ENCODE measurements at regions not wholly inside any gene's neighbourhood (a gene's known extent, or its start where the extent isn't known, plus 50 kb on each side); places are given as distances from the start of the nearest gene placed in this dataset.
"Not testable (repeated sequence)": the region's sequence is repeated elsewhere in the genome, so short reads cannot be mapped to it uniquely, and the experiment has no call there.

DNA sequence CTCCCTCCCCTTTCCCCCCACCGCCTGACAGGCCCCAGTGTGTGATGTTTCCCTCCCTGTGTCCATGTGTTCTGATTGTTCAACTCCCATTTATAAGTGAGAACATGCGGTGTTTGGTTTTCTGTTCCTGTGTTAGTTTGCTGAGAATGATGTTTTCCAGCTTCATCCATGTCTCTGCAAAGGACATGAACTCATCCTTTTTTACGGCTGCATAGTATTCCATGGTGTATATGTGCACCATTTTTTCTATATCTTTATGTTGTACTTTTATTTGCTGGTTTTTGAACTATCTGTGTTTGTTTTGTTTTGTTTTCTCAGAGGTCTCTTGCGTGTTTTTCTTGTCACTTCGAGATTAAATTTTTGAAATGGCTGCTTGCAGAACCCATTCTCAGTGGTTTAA lies 188.8 kb upstream of the SLIT2 start:
- not testable (repeated sequence) for H3K4me3 ChIP-seq (ENCODE audit: insufficient read depth in 1 of 2, low read depth in 1 of 2, low read length in 2 of 2); H2AFZ ChIP-seq (ENCODE audit: low read depth, low read length); H4K91ac ChIP-seq (ENCODE audit: low read length); H2AK5ac ChIP-seq (ENCODE audit: low read length, severe bottlenecking); H3K23ac ChIP-seq (ENCODE audit: low read length in 2 of 2); H4K8ac ChIP-seq (ENCODE audit: low read length); H2BK5ac ChIP-seq (ENCODE audit: low read depth, low read length, poor library complexity, severe bottlenecking); H3K36me3 ChIP-seq (ENCODE audit: control insufficient read depth in 1 of 2, insufficient read depth in 2 of 2, low read depth in 1 of 2, low read length in 2 of 2); H2BK12ac ChIP-seq (ENCODE audit: low read length in 2 of 2); H3K4me2 ChIP-seq (ENCODE audit: low read length, poor library complexity, severe bottlenecking); H3K14ac ChIP-seq (ENCODE audit: low read length in 2 of 2); H3K79me1 ChIP-seq (replicated peaks; ENCODE audit: low read length, poor library complexity, severe bottlenecking); H3K4ac ChIP-seq (ENCODE audit: low read depth in 1 of 2, low read length in 2 of 2); H3K27ac ChIP-seq (ENCODE audit: low read length, poor library complexity, severe bottlenecking); H3K9me3 ChIP-seq (ENCODE audit: control insufficient read depth, low read length); H2BK120ac ChIP-seq (ENCODE audit: low read depth, low read length); H3K9ac ChIP-seq (ENCODE audit: low read length); H3K4me1 ChIP-seq (ENCODE audit: control insufficient read depth, insufficient read depth, low read depth, low read length); DNase-seq; H3K27me3 ChIP-seq (ENCODE audit: control insufficient read depth in 1 of 2, insufficient read depth in 1 of 2, low read length in 2 of 2); H2BK15ac ChIP-seq (ENCODE audit: low read depth, poor library complexity, severe bottlenecking)
- 98% methylated on average over 2 of the region's 5 CpGs for WGBS
- peak overlapping the region in 1 of 2 experiments; percentile 82 for H3K18ac ChIP-seq (ENCODE audit: low read depth in 1 of 2, low read length in 2 of 2)

- Histone ChIP-seq H2AK5ac (ENCODE audit: low read length, severe bottlenecking) (no peak overlapping the region), H2BK12ac (ENCODE audit: low read length in 2 of 2) (no peak overlapping the region), H3K36me3 (ENCODE audit: control insufficient read depth in 1 of 2, insufficient read depth in 2 of 2, low read depth in 1 of 2, low read length in 2 of 2) (no peaks in the 10 kb centered on the region), H2BK5ac (ENCODE audit: low read depth, low read length, poor library complexity, severe bottlenecking) (no peak overlapping the region), H3K4me3 (ENCODE audit: insufficient read depth in 1 of 2, low read depth in 1 of 2, low read length in 2 of 2) (no peak overlapping the region), H3K27me3 (ENCODE audit: control insufficient read depth in 1 of 2, insufficient read depth in 1 of 2, low read length in 2 of 2) (no peaks in the 10 kb centered on the region), H3K4me2 (ENCODE audit: low read length, poor library complexity, severe bottlenecking) (no peak overlapping the region), H3K18ac (ENCODE audit: low read depth in 1 of 2, low read length in 2 of 2) (no peak overlapping the region), H4K91ac (ENCODE audit: low read length) (no peak overlapping the region), H3K79me1 (replicated peaks; ENCODE audit: low read length, poor library complexity, severe bottlenecking) (no peaks in the 10 kb centered on the region), H3K9me3 (ENCODE audit: control insufficient read depth, low read length) (no peaks in the 10 kb centered on the region), H2BK15ac (ENCODE audit: low read depth, poor library complexity, severe bottlenecking) (no peak overlapping the region), H3K14ac (ENCODE audit: low read length in 2 of 2) (no peak overlapping the region), H3K27ac (ENCODE audit: low read length, poor library complexity, severe bottlenecking) (no peak overlapping the region), H4K8ac (ENCODE audit: low read length) (no peak overlapping the region), H3K23ac (ENCODE audit: low read length in 2 of 2) (no peak overlapping the region), H2AFZ (ENCODE audit: low read depth, low read length) (no peak overlapping the region), H2BK120ac (ENCODE audit: low read depth, low read length) (no peak overlapping the region), H3K9ac (ENCODE audit: low read length) (no peak overlapping the region), H3K4ac (ENCODE audit: low read depth in 1 of 2, low read length in 2 of 2) (no peak overlapping the region), H3K4me1 (ENCODE audit: control insufficient read depth, insufficient read depth, low read depth, low read length) (no peaks in the 10 kb centered on the region)
- peak; percentile 86 for DNase-seq
- WGBS, result 29% methylated on average over 2 of the region's 7 CpGs
These were observed 189.7 kb upstream of the SLIT2 start for GRCh38 chr4:20062054-20062453.

DNA sequence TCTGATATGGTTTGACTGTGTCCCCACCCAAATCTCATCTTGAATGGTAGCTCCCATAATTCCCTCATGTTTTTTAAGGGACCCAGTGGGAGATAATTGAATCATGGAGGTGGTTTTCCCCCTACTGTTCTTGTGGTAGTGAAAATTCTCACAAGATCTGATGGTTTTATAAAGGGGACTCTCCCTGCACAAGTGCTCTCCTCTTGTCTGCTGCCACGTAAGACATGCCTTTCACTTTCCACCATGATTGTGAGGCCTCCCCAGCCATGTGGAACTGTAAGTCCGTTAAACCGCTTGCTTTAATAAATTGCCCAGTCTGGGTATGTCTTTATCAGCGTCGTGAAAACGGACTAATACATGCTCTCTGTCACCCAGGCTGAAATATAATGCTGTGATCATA lies 200.9 kb upstream of the SLIT2 start:
- Histone ChIP-seq H3K14ac (ENCODE audit: low read length in 2 of 2) (no peak overlapping the region), H3K9me3 (ENCODE audit: control insufficient read depth, low read length) (no peaks in the 10 kb centered on the region), H3K9ac (ENCODE audit: low read length) (no peak overlapping the region), H3K27ac (ENCODE audit: low read length, poor library complexity, severe bottlenecking) (no peak overlapping the region), H3K4me3 (ENCODE audit: insufficient read depth in 1 of 2, low read depth in 1 of 2, low read length in 2 of 2) (no peak overlapping the region), H2BK12ac (ENCODE audit: low read length in 2 of 2) (no peak overlapping the region), H2AK5ac (ENCODE audit: low read length, severe bottlenecking) (no peak overlapping the region), H3K4me1 (ENCODE audit: control insufficient read depth, insufficient read depth, low read depth, low read length) (no peaks in the 10 kb centered on the region), H2AFZ (ENCODE audit: low read depth, low read length) (no peak overlapping the region), H3K4ac (ENCODE audit: low read depth in 1 of 2, low read length in 2 of 2) (no peak overlapping the region), H3K79me1 (replicated peaks; ENCODE audit: low read length, poor library complexity, severe bottlenecking) (no peaks in the 10 kb centered on the region), H2BK5ac (ENCODE audit: low read depth, low read length, poor library complexity, severe bottlenecking) (no peak overlapping the region), H2BK15ac (ENCODE audit: low read depth, poor library complexity, severe bottlenecking) (no peak overlapping the region), H4K91ac (ENCODE audit: low read length) (no peak overlapping the region), H2BK120ac (ENCODE audit: low read depth, low read length) (no peak overlapping the region), H3K27me3 (ENCODE audit: control insufficient read depth in 1 of 2, insufficient read depth in 1 of 2, low read length in 2 of 2) (no peaks in the 10 kb centered on the region), H4K8ac (ENCODE audit: low read length) (no peak overlapping the region), H3K4me2 (ENCODE audit: low read length, poor library complexity, severe bottlenecking) (no peak overlapping the region), H3K18ac (ENCODE audit: low read depth in 1 of 2, low read length in 2 of 2) (no peak overlapping the region), H3K23ac (ENCODE audit: low read length in 2 of 2) (no peak overlapping the region), H3K36me3 (ENCODE audit: control insufficient read depth in 1 of 2, insufficient read depth in 2 of 2, low read depth in 1 of 2, low read length in 2 of 2) (no peaks in the 10 kb centered on the region)
- no peak for DNase-seq
- WGBS, result 97% methylated on average over 6 of the region's 6 CpGs

- no peak overlapping the region for H2BK5ac ChIP-seq (ENCODE audit: low read depth, low read length, poor library complexity, severe bottlenecking)
- no peaks in the 10 kb centered on the region for H3K27me3 ChIP-seq (ENCODE audit: control insufficient read depth in 1 of 2, insufficient read depth in 1 of 2, low read length in 2 of 2)
- H3K9me3 ChIP-seq (ENCODE audit: control insufficient read depth, low read length), result no peaks in the 10 kb centered on the region
- no peak overlapping the region for H3K18ac ChIP-seq (ENCODE audit: low read depth in 1 of 2, low read length in 2 of 2)
- no peak overlapping the region for H3K9ac ChIP-seq (ENCODE audit: low read length)
- no peak for DNase-seq
- no peaks in the 10 kb centered on the region for H3K4me1 ChIP-seq (ENCODE audit: control insufficient read depth, insufficient read depth, low read depth, low read length)
- no peak overlapping the region for H3K27ac ChIP-seq (ENCODE audit: low read length, poor library complexity, severe bottlenecking)
- no peak overlapping the region for H3K4me3 ChIP-seq (ENCODE audit: insufficient read depth in 1 of 2, low read depth in 1 of 2, low read length in 2 of 2)
- no peak overlapping the region for H2BK120ac ChIP-seq (ENCODE audit: low read depth, low read length)
- H3K79me1 ChIP-seq (replicated peaks; ENCODE audit: low read length, poor library complexity, severe bottlenecking), result no peaks in the 10 kb centered on the region
- no peak overlapping the region for H3K23ac ChIP-seq (ENCODE audit: low read length in 2 of 2)
- no peak overlapping the region for H3K4me2 ChIP-seq (ENCODE audit: low read length, poor library complexity, severe bottlenecking)
- H2BK12ac ChIP-seq (ENCODE audit: low read length in 2 of 2), result no peak overlapping the region
- no peaks in the 10 kb centered on the region for H3K36me3 ChIP-seq (ENCODE audit: control insufficient read depth in 1 of 2, insufficient read depth in 2 of 2, low read depth in 1 of 2, low read length in 2 of 2)
- H4K91ac ChIP-seq (ENCODE audit: low read length), result no peak overlapping the region
- no peak overlapping the region for H2AK5ac ChIP-seq (ENCODE audit: low read length, severe bottlenecking)
- H3K4ac ChIP-seq (ENCODE audit: low read depth in 1 of 2, low read length in 2 of 2), result no peak overlapping the region
- no peak overlapping the region for H4K8ac ChIP-seq (ENCODE audit: low read length)
- H3K14ac ChIP-seq (ENCODE audit: low read length in 2 of 2), result no peak overlapping the region
- no peak overlapping the region for H2AFZ ChIP-seq (ENCODE audit: low read depth, low read length)
- no peak overlapping the region for H2BK15ac ChIP-seq (ENCODE audit: low read depth, poor library complexity, severe bottlenecking)
- 97% methylated on average over 2 of the region's 3 CpGs for WGBS
These were observed 201.8 kb upstream of the SLIT2 start for GRCh38 chr4:20049889-20050288.

Measured in mesenchymal stem cell (in vitro differentiated cells and primary cell).